NCI-H2196 (cell line): ENCODE measurements at regions not wholly inside any gene's neighbourhood (a gene's known extent, or its start where the extent isn't known, plus 50 kb on each side); places are given as distances from the start of the nearest gene placed in this dataset.

Experiments
- DNase-seq: peaks from one replicate; lab custom pipeline; 2025; ENCODE audit not compliant: unreplicated experiment; lab: John Stamatoyannopoulos, UW

DNA sequence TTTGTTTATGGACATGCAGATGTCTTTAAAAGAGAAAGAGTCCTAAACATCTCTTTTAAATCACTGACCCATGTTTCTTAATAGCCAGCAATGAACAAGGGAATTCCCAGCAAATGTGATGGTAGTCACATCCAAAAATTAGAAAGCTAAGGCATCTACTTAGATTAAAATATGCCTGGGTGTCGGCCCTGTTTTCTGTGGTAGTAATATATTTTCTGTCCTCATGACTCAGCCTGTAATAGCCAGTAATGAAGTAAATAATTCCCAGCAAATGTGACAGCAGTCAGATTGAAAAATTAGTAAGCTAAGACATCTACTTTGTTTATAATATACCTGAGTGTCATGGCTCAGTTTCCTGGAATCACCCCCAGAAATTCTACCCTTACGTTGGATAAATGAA is 60.6 kb upstream of the MYRIP start:
- DNase-seq, result no peak

DNA sequence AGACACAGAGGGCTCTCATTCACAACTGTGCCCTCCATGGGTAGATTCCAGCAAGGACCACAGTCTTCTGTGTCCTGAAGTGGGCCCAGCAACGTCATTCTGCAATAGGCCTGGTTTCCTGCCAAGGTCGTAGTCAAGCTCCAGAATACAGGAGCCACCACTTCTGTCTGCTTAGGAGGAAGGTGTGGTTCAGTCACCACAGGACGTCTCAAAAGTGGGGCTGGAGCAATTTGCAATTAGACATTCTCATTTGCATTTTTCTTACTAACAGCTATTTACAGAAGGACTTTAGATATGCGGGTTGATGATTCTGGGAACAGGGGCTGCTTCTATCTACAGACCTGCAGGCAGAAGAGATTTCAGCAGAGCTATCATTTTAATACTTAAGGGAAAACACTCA is 58.7 kb upstream of the MYRIP start:
- peak; percentile 12 for DNase-seq

DNA sequence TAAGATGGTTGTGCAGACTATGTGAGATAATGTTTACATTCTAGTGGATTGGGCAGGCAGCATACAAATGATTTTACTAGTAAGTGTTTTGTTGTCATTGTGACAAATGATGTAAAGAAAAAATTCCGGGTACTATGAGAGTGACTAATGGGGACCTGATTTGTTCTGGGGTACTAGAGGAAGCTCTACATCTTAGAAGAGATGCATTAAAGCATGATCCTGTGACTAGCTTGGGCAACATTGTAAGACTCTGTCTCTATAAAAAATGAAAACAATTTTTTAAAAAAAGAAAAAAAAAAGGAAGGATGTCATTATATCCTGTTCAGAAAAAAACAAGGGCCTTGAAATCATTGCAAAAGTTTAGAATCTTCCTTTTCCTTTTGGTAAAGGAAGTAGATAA is 58.1 kb upstream of the MYRIP start:
- no peak for DNase-seq

DNA sequence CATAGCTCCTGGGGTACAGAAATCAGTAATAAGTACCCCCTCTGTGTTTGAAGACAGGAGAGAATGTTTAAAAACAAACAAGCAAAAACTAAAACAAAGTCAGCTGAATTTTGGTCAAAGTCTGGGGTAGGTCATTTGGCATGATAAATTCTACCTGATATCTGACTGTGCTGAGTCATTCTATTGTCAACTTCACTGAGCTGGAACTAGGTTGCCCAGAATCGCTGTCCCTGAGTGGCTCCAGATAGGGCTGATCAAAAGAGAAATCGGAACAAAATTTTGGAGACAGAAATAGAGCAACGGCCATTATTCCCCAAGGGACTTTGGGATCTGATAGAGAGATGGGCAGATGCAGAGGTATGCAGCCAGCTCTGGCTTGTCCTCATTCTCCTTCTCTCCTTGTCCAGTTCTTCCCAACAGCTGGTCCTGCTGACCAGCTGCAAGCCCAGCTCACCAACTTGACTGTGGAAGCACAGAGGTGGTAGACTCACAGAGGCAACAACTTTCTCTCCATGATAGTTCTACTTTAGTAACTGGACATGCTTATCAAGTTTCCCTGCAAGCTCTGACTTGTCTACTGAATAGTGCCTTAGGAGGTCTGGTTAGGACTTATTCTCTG is 57.3 kb upstream of the MYRIP start:
- no peak for DNase-seq

DNA sequence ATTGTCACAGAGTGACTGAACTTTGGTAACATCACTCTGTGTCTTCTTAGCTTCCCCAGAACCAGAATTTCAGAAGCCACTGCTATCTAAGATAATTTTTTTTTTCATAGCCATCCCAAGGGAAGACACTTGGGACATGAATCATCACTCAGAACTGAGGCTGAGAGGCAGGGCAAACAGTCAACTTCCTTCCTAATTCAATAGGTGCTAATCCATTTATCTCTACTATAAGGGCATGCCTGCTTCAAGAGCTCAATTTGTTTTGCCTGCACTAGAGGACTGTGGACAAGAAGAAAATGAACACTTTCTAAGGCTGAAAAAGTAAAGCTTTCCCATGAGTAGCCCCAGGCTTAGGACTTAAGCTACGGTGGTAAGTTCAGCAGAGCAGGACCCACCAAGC is 56.7 kb upstream of the MYRIP start:
- no peak for DNase-seq

DNA sequence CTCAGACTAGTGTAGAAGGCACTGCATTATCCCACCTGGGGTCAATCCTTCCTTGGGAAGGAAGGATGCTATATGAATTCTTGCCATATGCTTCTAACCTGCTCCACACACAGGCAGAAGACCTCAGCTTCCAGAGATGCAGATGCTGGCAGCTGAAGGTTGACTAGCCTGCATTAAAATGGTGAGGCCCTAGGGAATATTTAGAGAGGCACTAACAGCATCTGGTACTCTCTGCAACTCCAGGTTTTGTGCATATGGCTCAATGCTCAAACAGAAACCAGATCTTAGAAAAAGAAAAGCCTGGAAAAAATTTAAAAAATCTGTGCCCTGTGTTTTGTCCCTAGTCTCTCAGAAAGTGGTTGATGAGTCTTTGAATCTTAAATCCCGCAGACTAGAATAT is 56.0 kb upstream of the MYRIP start:
- no peak for DNase-seq

DNA sequence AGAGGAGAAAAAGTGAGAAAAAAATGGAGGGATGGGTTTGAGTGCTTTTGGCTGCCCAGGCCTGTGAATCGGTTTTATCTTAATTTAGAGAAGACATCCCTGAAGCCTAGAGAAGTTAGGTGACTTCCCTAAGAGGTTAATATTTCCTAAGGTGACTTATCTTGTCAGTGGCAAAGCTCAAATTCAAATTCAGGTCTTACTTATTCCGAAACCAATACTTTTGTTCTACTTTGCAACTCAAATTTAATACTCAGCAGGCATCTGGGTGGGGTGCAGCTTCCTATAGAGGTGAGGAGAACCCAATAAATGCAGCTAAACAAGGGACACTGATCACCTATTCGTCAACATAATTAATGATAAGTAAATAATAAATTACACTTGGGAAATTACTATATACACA is 54.9 kb upstream of the MYRIP start:
- no peak for DNase-seq

DNA sequence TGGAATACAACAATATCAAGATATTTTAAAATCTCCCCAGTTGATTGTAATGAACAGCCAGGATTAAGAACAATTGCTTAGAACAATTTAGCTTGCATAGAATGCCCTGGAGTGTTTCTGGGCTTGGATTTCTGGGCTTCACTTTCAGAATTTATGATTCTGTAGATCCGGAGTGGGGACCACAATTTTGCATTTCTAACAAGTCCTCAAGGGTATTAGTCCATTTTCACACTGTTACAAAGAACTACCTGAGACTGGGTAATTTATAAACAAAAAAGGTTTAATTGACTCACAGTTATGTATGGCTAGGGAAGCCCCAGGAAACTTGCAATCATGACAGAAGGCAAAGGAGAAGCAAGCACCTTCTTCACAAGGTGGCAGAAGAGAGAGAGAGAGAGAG is 54.3 kb upstream of the MYRIP start:
- no peak for DNase-seq

DNA sequence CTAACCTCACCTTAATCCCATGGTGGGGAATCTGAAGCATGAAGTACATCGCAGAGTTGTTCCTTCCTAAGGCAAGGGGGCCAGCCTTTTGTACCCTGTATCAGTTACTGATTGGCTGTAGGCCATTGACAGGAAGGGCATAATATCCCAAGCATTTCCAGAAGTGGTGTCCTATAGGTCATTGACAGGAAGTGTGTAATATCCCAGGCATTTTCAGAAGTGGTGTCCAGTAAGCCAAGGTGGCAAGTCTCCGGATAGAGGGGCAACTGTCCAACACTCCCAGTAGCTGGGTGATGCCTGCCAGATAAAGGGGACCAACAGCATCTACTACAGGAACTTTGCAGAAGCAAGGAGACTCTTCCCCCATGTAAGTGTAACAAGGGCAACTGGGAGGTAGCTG is 52.1 kb upstream of the MYRIP start:
- no peak for DNase-seq
